ACC112 (cell line): ENCODE measurements at regions not wholly inside any gene's neighbourhood (a gene's known extent, or its start where the extent isn't known, plus 50 kb on each side); places are given as distances from the start of the nearest gene placed in this dataset.
A peak's percentile ranks its signal among the peaks of the same experiment; 100 is the strongest.

ENCODE experiments used
- H2AFZ ChIP-seq: fragments of 200-600 bp; sonication (generic); one replicate; pipeline ENCODE4 v1.6.0; 2017; ENCODE audit warnings: antibody characterized with exemption, low read length; ENCODE audit not compliant: unreplicated experiment
- H3K27ac ChIP-seq: fragments of 200-600 bp; sonication (generic); 2 replicates; pipeline ENCODE4 v1.5.1; 2014; ENCODE audit warnings: low read depth, mild to moderate bottlenecking, antibody characterized with exemption, low read length, moderate library complexity
- H3K27me3 ChIP-seq: fragments of 200-600 bp; sonication (generic); 2 replicates; pipeline ENCODE4 v1.6.1; 2014; ENCODE audit warnings: mild to moderate bottlenecking, antibody characterized with exemption, low read length, moderate library complexity, mixed read lengths; ENCODE audit not compliant: insufficient read depth
- H3K36me3 ChIP-seq: fragments of 200-600 bp; sonication (generic); 2 replicates; pipeline ENCODE4 v1.6.1; 2016; ENCODE audit warnings: mild to moderate bottlenecking, antibody characterized with exemption, low read length, moderate library complexity, mixed read lengths; ENCODE audit not compliant: insufficient read depth
- H3K4me1 ChIP-seq: fragments of 200-600 bp; sonication (generic); one replicate; pipeline ENCODE4 v1.6.1; 2016; ENCODE audit warnings: low read length, mixed read lengths; ENCODE audit not compliant: insufficient read depth, unreplicated experiment, control insufficient read depth
- H3K4me3 ChIP-seq: fragments of 200-600 bp; sonication (generic); 2 replicates; pipeline ENCODE4 v1.5.1; 2014; ENCODE audit warnings: mild to moderate bottlenecking, low read depth, low read length
- H3K79me2 ChIP-seq: fragments of 200-600 bp; sonication (generic); one replicate; pipeline ENCODE4 v1.6.0; 2016; ENCODE audit warnings: low read length; ENCODE audit not compliant: control insufficient read depth, unreplicated experiment, insufficient read depth

GRCh38 chr20:17882065-17882833, 86.3 kb downstream of the SNX5 start:
- no peaks in the 10 kb centered on the region for H3K79me2 ChIP-seq
- no peak overlapping the region for H3K27ac ChIP-seq
- no peaks in the 10 kb centered on the region for H3K27me3 ChIP-seq
- H3K36me3 ChIP-seq: no peaks in the 10 kb centered on the region
- H3K4me1 ChIP-seq: peaks cover 4% of the 10 kb centered on the region
- H2AFZ ChIP-seq: no peak overlapping the region
- H3K4me3 ChIP-seq: no peak overlapping the region

GRCh38 chr20:17881741-17882064, 86.9 kb downstream of the SNX5 start:
- H3K4me3 ChIP-seq: no peak overlapping the region

DNA sequence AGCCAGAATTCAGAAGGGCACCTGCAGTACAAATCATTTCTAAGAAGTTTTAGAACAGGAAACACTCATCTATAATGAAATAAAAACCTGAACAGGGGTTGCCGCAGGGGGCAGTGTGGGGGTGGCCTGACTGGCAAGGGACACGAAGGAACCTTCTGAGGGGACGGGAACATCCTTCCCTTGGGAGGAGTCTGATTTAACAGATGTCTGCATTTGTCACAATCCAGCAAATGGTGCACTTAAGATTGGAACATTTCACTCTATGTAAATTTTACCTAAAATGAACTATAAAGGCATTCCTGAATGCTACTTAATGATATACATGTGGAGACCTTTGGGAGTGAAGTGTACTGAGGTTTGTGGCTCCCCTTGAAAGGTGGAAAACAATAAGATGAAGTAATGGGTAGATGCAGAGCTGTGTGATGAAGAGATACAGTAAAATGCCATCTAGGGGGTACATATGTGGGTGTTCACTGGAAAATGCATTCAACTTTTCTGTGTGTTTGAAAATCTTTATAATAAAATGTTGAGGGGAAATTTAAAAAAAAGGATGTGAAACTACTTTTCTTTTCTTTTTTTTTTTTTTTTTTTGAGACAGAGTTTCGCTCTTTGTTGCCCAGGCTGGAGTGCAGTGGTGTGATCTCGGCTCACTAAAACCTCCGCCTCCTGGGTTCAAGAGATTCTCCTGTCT, 89.5 kb downstream of the SNX5 start:
- Histone ChIP-seq H3K4me3 (no peak overlapping the region), H2AFZ (no peak overlapping the region), H3K4me1 (peaks cover 9% of the 10 kb centered on the region), H3K27ac (no peak overlapping the region), H3K79me2 (no peaks in the 10 kb centered on the region), H3K36me3 (no peaks in the 10 kb centered on the region), H3K27me3 (no peaks in the 10 kb centered on the region)

More at GRCh38 chr20:17881741-17882064, 86.9 kb downstream of the SNX5 start:
- Histone ChIP-seq H3K36me3 (no peaks in the 10 kb centered on the region), H3K27ac (no peak overlapping the region), H3K4me1 (peaks cover 4% of the 10 kb centered on the region), H3K79me2 (no peaks in the 10 kb centered on the region), H2AFZ (no peak overlapping the region), H3K27me3 (no peaks in the 10 kb centered on the region)

GRCh38 chr20:17878069-17878911, 90.3 kb downstream of the SNX5 start:
- no peak overlapping the region for H3K27ac ChIP-seq
- H3K36me3 ChIP-seq: no peaks in the 10 kb centered on the region

GRCh38 chr20:17875981-17876385, 92.6 kb downstream of the SNX5 start:
- H3K36me3 ChIP-seq: no peaks in the 10 kb centered on the region
- H3K27me3 ChIP-seq: no peaks in the 10 kb centered on the region
- H3K4me1 ChIP-seq: peaks cover 15% of the 10 kb centered on the region
- no peak overlapping the region for H2AFZ ChIP-seq
- H3K79me2 ChIP-seq: no peaks in the 10 kb centered on the region
- no peak overlapping the region for H3K27ac ChIP-seq
- H3K4me3 ChIP-seq: no peak overlapping the region

More at GRCh38 chr20:17878069-17878911, 90.3 kb downstream of the SNX5 start:
- peaks cover 15% of the 10 kb centered on the region for H3K4me1 ChIP-seq
- H2AFZ ChIP-seq: no peak overlapping the region
- H3K27me3 ChIP-seq: no peaks in the 10 kb centered on the region
- H3K4me3 ChIP-seq: no peak overlapping the region
- H3K79me2 ChIP-seq: no peaks in the 10 kb centered on the region

- Histone ChIP-seq H3K36me3 (no peaks in the 10 kb centered on the region), H3K4me3 (no peak overlapping the region), H3K4me1 (peaks cover 15% of the 10 kb centered on the region), H3K27ac (no peak overlapping the region), H3K79me2 (no peaks in the 10 kb centered on the region), H2AFZ (no peak overlapping the region), H3K27me3 (no peaks in the 10 kb centered on the region)
Measured at GRCh38 chr20:17875106-17875980, 93.3 kb downstream of the SNX5 start.

- Histone ChIP-seq H3K4me3 (0 out of 2 replicates have a peak overlapping the region, but pooled peaks have one; percentile 2), H3K4me1 (peaks cover 15% of the 10 kb centered on the region), H3K27me3 (no peaks in the 10 kb centered on the region), H3K79me2 (no peaks in the 10 kb centered on the region), H3K27ac (peak overlapping the region; percentile 34), H3K36me3 (no peaks in the 10 kb centered on the region), H2AFZ (peak overlapping the region; percentile 56)
Measured at GRCh38 chr20:17874271-17875105, 94.1 kb downstream of the SNX5 start.

DNA sequence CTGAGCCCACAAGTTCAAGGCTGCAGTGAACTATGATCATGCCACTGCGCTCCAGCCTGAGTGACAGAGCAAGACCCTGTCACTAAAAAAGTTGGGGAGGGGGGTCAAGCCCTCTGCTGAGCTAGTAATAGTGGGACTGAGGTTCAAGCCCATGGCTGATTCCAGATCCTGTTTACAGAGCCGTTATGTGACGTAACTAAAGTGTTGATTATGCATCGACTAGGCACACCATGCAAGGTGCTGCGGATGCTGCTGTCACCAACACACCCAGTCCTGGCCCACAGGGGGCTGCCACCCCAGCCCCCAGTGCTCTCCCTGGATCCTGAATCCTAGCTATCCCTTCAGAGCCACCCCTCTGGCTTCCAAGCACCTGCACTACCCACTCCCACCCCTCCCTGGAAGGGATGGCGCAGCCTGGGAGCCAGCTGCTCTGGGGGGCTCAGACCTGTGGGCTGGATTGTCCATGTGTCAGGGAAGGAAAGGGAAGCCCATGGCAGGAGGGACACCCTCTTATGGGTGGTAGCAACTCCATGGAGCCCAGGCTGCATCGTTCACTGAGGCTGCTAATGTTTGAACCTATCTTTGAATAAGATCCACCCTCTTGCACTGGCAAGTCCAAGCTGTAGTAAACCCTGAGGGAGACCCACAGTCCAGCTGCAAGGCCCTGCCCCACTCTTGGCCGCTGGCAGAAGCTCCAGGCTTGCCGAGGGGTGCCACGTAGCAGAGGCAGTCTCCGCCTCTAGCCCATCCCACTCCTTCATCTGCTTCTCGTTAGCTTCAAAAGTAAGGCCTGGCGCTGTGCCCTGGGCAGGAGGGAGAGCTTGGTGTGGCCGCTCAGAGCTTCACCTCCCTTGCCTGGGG, 95.0 kb downstream of the SNX5 start:
- Histone ChIP-seq H3K4me3 (0 out of 2 replicates have a peak overlapping the region, but pooled peaks have one; percentile 2), H3K4me1 (peaks cover 15% of the 10 kb centered on the region), H3K27ac (peak overlapping the region; percentile 34), H3K36me3 (no peaks in the 10 kb centered on the region), H3K27me3 (no peaks in the 10 kb centered on the region), H3K79me2 (no peaks in the 10 kb centered on the region), H2AFZ (peak overlapping the region; percentile 56)

- Histone ChIP-seq H3K4me3 (no peak overlapping the region), H2AFZ (no peak overlapping the region), H3K36me3 (no peaks in the 10 kb centered on the region), H3K27me3 (no peaks in the 10 kb centered on the region), H3K27ac (no peak overlapping the region), H3K79me2 (no peaks in the 10 kb centered on the region), H3K4me1 (peaks cover 15% of the 10 kb centered on the region)
Measured at GRCh38 chr20:17872959-17873358, 95.6 kb downstream of the SNX5 start.
